Neuronal stem cell (in vitro differentiated cells): ENCODE measurements at regions not wholly inside any gene's neighbourhood (a gene's known extent, or its start where the extent isn't known, plus 50 kb on each side); places are given as distances from the start of the nearest gene placed in this dataset.

ENCODE experiments used
- DNase-seq: peaks from one replicate; pipeline ENCODE4 v3.0.0-alpha.2; 2013; ENCODE audit warnings: low spot score
- H2AFZ ChIP-seq: one replicate; pipeline ENCODE4 v1.6.1; 2013; ENCODE audit warnings: mild to moderate bottlenecking, low read length, inconsistent platforms
- H2AK5ac ChIP-seq: 2 replicates; pipeline ENCODE4 v1.6.1; 2013; ENCODE audit warnings: low read depth, mild to moderate bottlenecking, inconsistent platforms, low read length, moderate library complexity, mixed read lengths
- H2BK120ac ChIP-seq: 2 replicates; pipeline ENCODE4 v1.6.1; 2013; ENCODE audit warnings: low read depth, mild to moderate bottlenecking, inconsistent platforms, low read length, moderate library complexity, mixed read lengths
- H2BK12ac ChIP-seq: one replicate; pipeline ENCODE4 v1.6.1; 2013; ENCODE audit warnings: low read length, inconsistent platforms
- H2BK15ac ChIP-seq: 2 replicates; pipeline ENCODE4 v1.6.1; 2013; ENCODE audit warnings: mild to moderate bottlenecking, low read length, inconsistent platforms, mixed read lengths
- H2BK5ac ChIP-seq: one replicate; pipeline ENCODE4 v1.6.1; 2013; ENCODE audit warnings: inconsistent platforms, mild to moderate bottlenecking, low read length, moderate library complexity
- H3K14ac ChIP-seq: one replicate; pipeline ENCODE4 v1.6.1; 2013; ENCODE audit warnings: low read length, inconsistent platforms
- H3K18ac ChIP-seq: 2 replicates; pipeline ENCODE4 v1.6.1; 2013; ENCODE audit warnings: low read length, inconsistent platforms
- H3K23ac ChIP-seq: 2 replicates; pipeline ENCODE4 v1.6.1; 2013; ENCODE audit warnings: low read depth, mild to moderate bottlenecking, mixed read lengths, low read length, inconsistent platforms; ENCODE audit not compliant: poor library complexity
- H3K27ac ChIP-seq: replicated peaks from 3 replicates; pipeline ENCODE4 v1.5.1; 2013; ENCODE audit warnings: low read length, inconsistent platforms
- H3K27me3 ChIP-seq, 3 experiments: 2 replicates each; pipeline ENCODE4 v1.6.1; 2013; ENCODE audit warnings: low read length in 3 of 3, mild to moderate bottlenecking in 2 of 3, inconsistent platforms in 1 of 3, low read depth in 1 of 3, mixed read lengths in 1 of 3, moderate library complexity in 1 of 3; ENCODE audit not compliant: control insufficient read depth in 3 of 3, insufficient read depth in 3 of 3
- H3K36me3 ChIP-seq, 2 donors: replicated peaks in 1 of 2; 2 replicates each; pipeline ENCODE4 v1.6.1; 2013; ENCODE audit warnings: low read length in 2 of 2; ENCODE audit not compliant: control insufficient read depth in 2 of 2, insufficient read depth in 2 of 2
- H3K4ac ChIP-seq: 2 replicates; pipeline ENCODE4 v1.6.1; 2013; ENCODE audit warnings: inconsistent platforms, mild to moderate bottlenecking, low read length, moderate library complexity
- H3K4me1 ChIP-seq, 2 donors: 1 replicate in 1 of 2; 2 replicates in 1 of 2; pipeline ENCODE4 v1.6.1; 2013; ENCODE audit warnings: low read length in 2 of 2, low read depth in 1 of 2; ENCODE audit not compliant: control insufficient read depth in 2 of 2, insufficient read depth in 1 of 2
- H3K4me2 ChIP-seq: one replicate; pipeline ENCODE4 v1.6.1; 2013; ENCODE audit warnings: mild to moderate bottlenecking, low read length, inconsistent platforms; ENCODE audit not compliant: insufficient read depth, poor library complexity, severe bottlenecking
- H3K4me3 ChIP-seq, 2 donors: 2 replicates each; pipeline ENCODE4 v1.5.1; 2013; ENCODE audit warnings: low read length in 2 of 2, mild to moderate bottlenecking in 2 of 2, inconsistent platforms in 1 of 2, moderate library complexity in 1 of 2
- H3K79me1 ChIP-seq: one replicate; pipeline ENCODE4 v1.6.1; 2013; ENCODE audit warnings: low read depth, mild to moderate bottlenecking, inconsistent platforms, low read length, moderate library complexity
- H3K9ac ChIP-seq: one replicate; pipeline ENCODE4 v1.6.1; 2013; ENCODE audit warnings: mild to moderate bottlenecking, low read depth, low read length, inconsistent platforms; ENCODE audit not compliant: poor library complexity
- H3K9me3 ChIP-seq, 2 donors: replicated peaks in 1 of 2; 2 replicates each; pipeline versions ENCODE3 to v1.6.1; 2013; ENCODE audit warnings: low read length in 2 of 2, mild to moderate bottlenecking in 2 of 2, inconsistent platforms in 1 of 2, low read depth in 1 of 2, mixed read lengths in 1 of 2, moderate library complexity in 1 of 2; ENCODE audit not compliant: control insufficient read depth in 2 of 2, insufficient read depth in 1 of 2
- H4K8ac ChIP-seq: one replicate; pipeline ENCODE4 v1.6.1; 2013; ENCODE audit warnings: low read depth, mild to moderate bottlenecking, inconsistent platforms, low read length, moderate library complexity
- H4K91ac ChIP-seq: one replicate; pipeline ENCODE4 v1.6.1; 2013; ENCODE audit warnings: low read length, low read depth, mild to moderate bottlenecking, inconsistent platforms; ENCODE audit not compliant: poor library complexity
- WGBS, 2 donors: extraction: QIAGEN DNeasy Blood & Tissue Kit; methylation state at CpG; one replicate each; pipeline ENCODE4 v1.1.7; 2013; ENCODE audit warnings: missing lambda C conversion rate in 2 of 2, mixed read lengths in 1 of 2; ENCODE audit not compliant: insufficient read length in 2 of 2, insufficient replicate concordance in 1 of 2; ENCODE audit errors: extremely low coverage in 2 of 2; 5-methylcytosine and 5-hydroxymethylcytosine counted together

DNA sequence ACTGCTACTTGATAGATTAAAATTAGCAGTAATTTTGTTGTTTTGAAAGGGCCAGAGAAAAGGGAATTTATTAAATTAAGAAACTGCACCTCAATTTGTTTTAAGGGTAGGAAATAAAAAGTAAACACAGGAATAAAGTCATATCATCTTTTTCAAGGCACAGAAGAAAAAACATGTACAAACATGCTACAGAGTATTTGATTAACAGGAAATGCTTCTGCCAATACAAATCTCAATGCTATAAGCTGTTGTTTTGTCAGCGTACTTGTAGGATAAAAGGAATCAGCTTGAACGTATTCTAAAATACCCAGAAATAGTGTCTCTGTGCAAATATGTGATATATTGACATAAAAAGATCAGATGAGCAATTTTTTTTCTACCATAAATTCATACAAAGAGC is 474.0 kb upstream of the MGAT4C start:
- no peak overlapping the region for H2AK5ac ChIP-seq
- H3K36me3 ChIP-seq, result no peaks in the 10 kb centered on the region
- H2BK12ac ChIP-seq, result no peak overlapping the region
- no CpG with 5 or more reads among the region's 2 CpGs for WGBS, 2 donors
- no peak overlapping the region for H4K91ac ChIP-seq
- no peak overlapping the region for H3K18ac ChIP-seq
- no peak overlapping the region for H2BK15ac ChIP-seq
- H3K27ac ChIP-seq, result no peak overlapping the region
- no peak overlapping the region for H2BK5ac ChIP-seq
- H3K27me3 ChIP-seq, result no peaks in the 10 kb centered on the region
- H3K4me2 ChIP-seq, result no peak overlapping the region
- no peak overlapping the region for H3K4ac ChIP-seq
- H3K4me1 ChIP-seq, result no peaks in the 10 kb centered on the region
- no peaks in the 10 kb centered on the region for H3K9me3 ChIP-seq
- no peak overlapping the region for H3K14ac ChIP-seq
- no peak overlapping the region for H2BK120ac ChIP-seq
- no peak overlapping the region for H3K9ac ChIP-seq
- H3K4me3 ChIP-seq, result no peak overlapping the region
- H4K8ac ChIP-seq, result no peak overlapping the region
- no peak overlapping the region for H3K23ac ChIP-seq
- no peaks in the 10 kb centered on the region for H3K79me1 ChIP-seq
- no peak overlapping the region for H2AFZ ChIP-seq
- no peak for DNase-seq

DNA sequence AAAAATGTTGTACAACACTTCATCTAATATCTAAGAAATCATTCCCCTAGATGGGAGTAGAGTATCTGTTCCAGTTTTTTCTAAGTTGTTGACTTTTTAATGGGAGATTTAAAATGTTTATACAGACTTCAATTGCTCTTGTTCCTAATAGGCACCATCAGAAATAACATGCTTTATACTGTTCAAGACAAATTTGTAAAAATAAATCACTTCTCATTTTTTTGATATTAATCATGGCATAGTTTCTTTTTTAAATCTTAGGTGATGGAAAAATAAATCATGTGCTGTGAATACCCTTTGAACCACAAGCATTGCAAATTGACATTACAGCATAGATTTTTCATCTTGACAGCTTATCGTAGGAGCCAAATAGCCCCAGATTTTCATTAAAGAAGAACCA is 473.5 kb upstream of the MGAT4C start:
- Histone ChIP-seq H3K36me3 (no peaks in the 10 kb centered on the region), H3K4me1 (no peaks in the 10 kb centered on the region), H2BK5ac (no peak overlapping the region), H3K23ac (no peak overlapping the region), H2AK5ac (no peak overlapping the region), H4K91ac (no peak overlapping the region), H2BK120ac (no peak overlapping the region), H3K4me2 (no peak overlapping the region), H3K9ac (no peak overlapping the region), H3K27ac (no peak overlapping the region), H2BK12ac (no peak overlapping the region), H3K18ac (no peak overlapping the region), H3K27me3 (no peaks in the 10 kb centered on the region), H4K8ac (no peak overlapping the region), H2BK15ac (no peak overlapping the region), H3K4me3 (no peak overlapping the region), H3K14ac (no peak overlapping the region), H3K9me3 (no peaks in the 10 kb centered on the region), H3K4ac (no peak overlapping the region), H3K79me1 (no peaks in the 10 kb centered on the region), H2AFZ (no peak overlapping the region)
- WGBS, 2 donors, result no CpG with 5 or more reads among the region's 1 CpG
- DNase-seq, result no peak

DNA sequence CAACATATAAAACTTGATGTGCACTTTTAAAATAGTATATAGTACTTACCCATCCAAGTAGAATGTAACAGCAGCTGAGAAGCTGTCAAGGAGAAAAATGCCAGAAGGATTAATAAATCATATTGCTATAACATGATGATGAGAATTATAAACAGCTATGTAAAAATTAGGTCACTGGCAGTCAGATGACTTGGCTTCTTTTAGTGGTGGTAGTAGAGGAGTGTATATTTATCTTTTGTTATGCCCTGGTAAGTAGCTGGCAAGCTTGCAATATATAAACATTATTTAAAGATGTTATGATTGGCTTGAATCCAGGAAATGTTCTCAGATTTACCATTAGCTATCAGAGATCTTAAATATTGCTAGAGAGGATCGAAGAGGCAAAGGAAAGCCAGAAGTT is 471.0 kb upstream of the MGAT4C start:
- Histone ChIP-seq H3K18ac (no peak overlapping the region), H2BK12ac (no peak overlapping the region), H3K36me3 (no peaks in the 10 kb centered on the region), H2AFZ (no peak overlapping the region), H3K14ac (no peak overlapping the region), H3K79me1 (no peaks in the 10 kb centered on the region), H3K27ac (no peak overlapping the region), H4K91ac (no peak overlapping the region), H3K4ac (no peak overlapping the region), H3K9ac (no peak overlapping the region), H2BK15ac (no peak overlapping the region), H3K4me3 (no peak overlapping the region), H2BK5ac (no peak overlapping the region), H3K23ac (no peak overlapping the region), H2AK5ac (no peak overlapping the region), H3K4me1 (no peaks in the 10 kb centered on the region), H3K27me3 (no peaks in the 10 kb centered on the region), H4K8ac (no peak overlapping the region), H3K4me2 (no peak overlapping the region), H3K9me3 (no peaks in the 10 kb centered on the region), H2BK120ac (no peak overlapping the region)
- no peak for DNase-seq
- no CpG with 5 or more reads among the region's 1 CpG for WGBS, 2 donors

DNA sequence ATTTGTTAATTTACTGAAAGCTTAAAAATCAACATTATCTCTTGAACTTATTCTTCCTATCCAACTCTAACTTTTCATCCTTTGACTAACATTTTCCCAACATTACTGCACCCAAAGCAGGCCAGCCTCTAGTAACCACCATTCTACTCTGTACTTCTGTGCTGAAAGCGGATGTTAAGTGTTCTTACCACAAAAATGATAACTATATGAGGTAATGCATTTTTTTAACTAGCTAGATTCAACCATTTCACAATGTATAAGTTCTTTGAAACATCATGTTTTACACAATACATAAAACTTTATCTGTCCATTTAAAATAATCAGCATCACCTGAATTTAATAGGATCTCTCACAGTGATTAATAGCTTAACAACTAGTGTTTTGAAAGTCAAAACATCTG is 468.5 kb upstream of the MGAT4C start:
- no peaks in the 10 kb centered on the region for H3K79me1 ChIP-seq
- no peak overlapping the region for H4K91ac ChIP-seq
- no CpG with 5 or more reads among the region's 1 CpG for WGBS, 2 donors
- no peak overlapping the region for H2BK5ac ChIP-seq
- H3K4me3 ChIP-seq, result no peak overlapping the region
- H2AFZ ChIP-seq, result no peak overlapping the region
- H3K4me1 ChIP-seq, result no peaks in the 10 kb centered on the region
- no peak overlapping the region for H3K14ac ChIP-seq
- H2BK15ac ChIP-seq, result no peak overlapping the region
- H3K9me3 ChIP-seq, result no peaks in the 10 kb centered on the region
- DNase-seq, result no peak
- no peak overlapping the region for H3K4me2 ChIP-seq
- H3K36me3 ChIP-seq, result no peaks in the 10 kb centered on the region
- H3K27ac ChIP-seq, result no peak overlapping the region
- no peak overlapping the region for H3K9ac ChIP-seq
- H2BK12ac ChIP-seq, result no peak overlapping the region
- H3K18ac ChIP-seq, result no peak overlapping the region
- H2BK120ac ChIP-seq, result no peak overlapping the region
- H3K23ac ChIP-seq, result no peak overlapping the region
- H4K8ac ChIP-seq, result no peak overlapping the region
- H2AK5ac ChIP-seq, result no peak overlapping the region
- no peaks in the 10 kb centered on the region for H3K27me3 ChIP-seq
- no peak overlapping the region for H3K4ac ChIP-seq
